GM21390 (cell line): ENCODE measurements at regions not wholly inside any gene's neighbourhood (a gene's known extent, or its start where the extent isn't known, plus 50 kb on each side); places are given as distances from the start of the nearest gene placed in this dataset.
"Not testable (repeated sequence)": the region's sequence is repeated elsewhere in the genome, so short reads cannot be mapped to it uniquely, and the experiment has no call there.

Experiments used
- ATAC-seq: cut with Tn5 transposase; IDR thresholded peaks from one replicate; pipeline ENCODE4 v1.9.1; 2021; ENCODE audit not compliant: unreplicated experiment

DNA sequence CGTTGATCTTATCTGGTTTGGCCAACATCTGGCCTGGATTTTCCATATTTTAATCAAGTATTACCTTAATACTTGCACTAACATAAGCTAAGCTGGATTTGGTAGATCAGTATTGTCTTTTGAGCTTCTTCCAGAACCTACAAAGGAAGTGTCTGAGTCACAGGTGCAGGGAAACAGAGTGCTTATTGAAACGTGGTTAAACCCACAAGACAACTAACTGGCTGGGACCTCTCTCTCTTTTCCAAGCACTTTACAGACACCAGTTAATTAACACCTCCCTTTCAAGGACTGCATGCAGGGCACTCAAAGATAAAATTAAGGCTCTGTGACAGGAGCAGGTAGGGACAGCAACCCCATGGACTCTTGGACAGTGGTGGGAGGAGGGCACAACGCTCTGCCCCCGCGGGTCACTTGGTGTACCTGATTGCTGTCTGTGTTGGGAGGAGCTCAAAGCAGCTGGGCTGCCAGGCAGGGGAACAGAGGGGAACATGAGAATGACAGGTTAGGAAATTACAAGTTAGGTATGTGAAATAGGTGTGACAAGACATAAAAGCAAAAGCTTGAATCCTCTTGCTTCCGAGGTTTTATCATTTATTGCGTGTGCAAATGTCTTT, 133.7 kb upstream of the MON1B start:
- no peak for ATAC-seq

DNA sequence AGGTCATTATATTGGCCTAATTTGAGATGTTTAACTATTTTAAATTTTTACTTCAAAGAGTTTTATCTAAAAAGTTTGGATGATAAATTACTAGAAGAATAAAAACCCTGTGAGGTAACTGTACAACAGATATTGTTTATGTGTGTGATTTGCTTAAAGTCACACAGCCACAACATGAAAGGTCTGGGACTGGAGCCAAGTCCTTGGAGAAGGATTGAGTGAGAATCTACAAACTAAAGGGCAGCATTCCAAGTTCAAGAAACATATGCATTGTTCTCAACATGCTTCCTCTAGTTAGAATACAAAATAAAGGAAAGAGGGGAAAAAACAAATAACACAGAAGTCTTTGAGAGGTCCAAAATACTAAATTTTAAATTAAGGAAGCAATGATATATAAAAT, 131.5 kb upstream of the MON1B start:
- no peak for ATAC-seq

DNA sequence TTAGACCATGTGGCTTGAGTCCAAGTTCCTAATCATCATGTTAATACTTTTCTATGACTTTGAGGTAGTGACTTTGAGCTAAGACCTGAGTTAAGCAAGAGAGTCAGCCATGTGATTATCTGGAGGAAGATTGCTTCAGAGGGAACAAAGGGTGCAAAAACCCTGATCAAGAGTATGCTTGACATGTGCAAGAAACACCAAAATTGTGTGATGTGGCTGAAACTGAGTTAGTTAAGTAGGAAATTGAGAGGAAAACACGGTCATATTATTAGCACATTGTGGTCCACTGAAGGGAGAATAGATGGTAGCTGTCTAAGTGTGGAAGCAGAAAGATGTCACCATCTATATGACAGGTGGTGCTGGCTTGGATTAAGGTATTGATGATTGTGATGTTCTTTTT, 130.4 kb upstream of the MON1B start:
- ATAC-seq, result no peak

DNA sequence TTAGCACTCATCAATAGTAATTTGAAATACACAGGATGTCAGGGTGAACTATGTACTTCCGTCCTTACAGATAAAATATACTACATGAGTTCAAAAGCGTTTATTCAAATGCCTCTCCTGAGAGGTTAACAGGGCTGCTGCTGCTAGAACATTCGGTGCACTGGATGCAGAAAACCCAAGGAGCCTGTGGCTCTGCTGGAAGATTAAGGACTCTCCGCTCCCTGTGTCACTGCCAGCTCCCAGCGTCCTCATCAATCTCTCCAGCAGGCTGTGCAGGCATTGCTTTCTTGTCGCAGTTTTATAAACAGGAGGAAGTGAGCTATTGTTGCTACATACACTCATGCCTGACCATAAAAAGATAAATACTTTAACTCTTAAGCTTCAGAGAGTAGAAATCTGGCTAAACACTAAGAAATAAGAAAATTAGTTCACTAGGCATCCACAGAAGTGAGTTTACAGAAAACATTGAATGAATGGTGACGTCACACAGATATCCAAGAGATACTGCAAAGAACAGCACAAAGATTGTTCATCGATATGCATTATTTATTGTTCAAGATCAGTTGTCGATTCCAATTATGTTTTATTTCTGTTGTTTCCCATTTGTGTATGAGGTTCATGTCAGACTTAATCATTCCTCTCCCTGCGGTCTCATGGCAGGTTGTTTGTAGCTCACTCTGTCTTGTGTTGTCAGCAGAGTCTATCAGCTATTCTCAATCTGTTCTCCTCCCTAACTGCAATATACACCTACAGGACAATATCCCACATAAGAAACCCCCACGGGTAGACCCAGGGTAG, 127.9 kb upstream of the MON1B start:
- ATAC-seq, result no peak

DNA sequence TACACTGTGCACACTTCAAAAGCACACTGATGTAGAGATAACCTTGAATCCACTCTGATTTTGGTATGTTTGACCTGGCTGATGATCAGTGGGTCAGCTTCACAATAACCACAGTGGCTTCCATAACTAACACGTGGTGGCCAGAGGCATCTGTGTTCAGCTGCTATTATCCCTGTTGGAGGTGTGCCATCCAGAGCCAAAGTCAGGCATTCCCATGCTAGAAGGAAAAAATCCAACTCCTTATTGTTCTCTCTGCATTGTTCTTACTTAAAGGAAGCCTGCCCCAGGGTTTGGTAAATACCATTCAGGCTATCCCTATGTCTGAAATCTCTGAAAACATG, 127.3 kb upstream of the MON1B start:
- ATAC-seq, result no peak

DNA sequence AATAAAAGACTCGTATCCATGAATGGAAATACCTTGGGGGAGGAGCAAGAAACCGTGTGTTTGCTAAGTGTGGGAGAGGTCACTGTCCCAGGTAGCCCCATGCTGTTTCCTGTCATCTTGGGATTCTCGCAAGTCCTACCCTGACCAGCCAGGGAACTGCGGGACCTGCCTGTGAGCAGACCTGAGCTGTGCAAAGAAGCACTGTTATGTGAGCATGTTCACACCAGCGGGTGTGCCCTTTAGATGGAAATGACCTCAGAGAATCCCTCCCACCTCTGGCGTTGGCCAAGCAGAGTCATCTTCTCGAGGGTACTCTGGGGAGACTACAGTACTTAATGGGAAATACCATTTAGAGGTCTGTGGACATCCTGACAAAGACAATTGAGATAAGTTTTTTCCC, 127.0 kb upstream of the MON1B start:
- ATAC-seq, result no peak

DNA sequence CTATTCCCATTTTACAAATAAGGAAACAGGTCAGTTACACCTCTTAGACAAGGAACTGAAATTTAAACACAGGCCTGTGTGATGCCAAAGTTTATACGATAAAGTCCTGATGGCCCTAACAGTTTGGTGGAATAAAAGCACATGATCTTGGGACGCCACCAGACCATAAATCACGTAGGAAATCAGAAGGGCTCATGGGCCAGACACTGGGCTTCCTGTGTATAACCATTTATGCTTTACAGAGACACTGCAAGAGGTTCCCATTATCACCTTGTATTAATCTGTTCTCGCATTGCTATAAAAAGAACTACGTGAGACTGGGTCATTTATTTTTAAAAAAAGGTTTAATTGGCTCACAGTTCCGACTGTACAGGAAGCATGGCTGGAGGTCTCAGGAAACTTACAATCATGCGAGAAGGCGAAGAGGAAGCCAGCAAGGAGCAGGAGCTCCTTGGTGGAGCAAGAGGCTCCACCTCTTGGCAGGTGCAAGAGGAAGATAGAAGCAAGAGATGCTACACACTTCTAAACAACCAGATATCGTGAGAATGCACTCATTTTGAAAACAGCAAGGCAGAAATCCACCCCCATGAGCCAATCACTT, 124.0 kb upstream of the MON1B start:
- no peak for ATAC-seq

DNA sequence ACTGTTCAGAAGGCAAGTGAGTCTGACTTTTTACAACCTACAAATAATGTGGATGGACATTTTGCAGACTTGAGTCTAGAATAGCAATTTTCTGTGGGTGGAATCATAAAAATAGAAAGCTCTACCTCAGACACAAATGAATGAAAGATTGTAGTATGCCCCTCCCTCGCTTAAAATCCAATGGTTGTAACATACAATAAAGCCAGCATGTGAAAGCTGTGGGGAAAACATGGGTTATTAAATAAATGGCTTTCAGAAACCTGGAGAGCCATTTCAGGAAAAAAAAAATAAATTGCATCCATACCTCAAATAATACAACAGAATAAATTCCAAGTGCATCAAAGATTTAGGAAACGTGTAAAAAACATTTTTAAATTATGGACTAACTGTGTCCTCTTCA, 123.1 kb upstream of the MON1B start:
- no peak for ATAC-seq

DNA sequence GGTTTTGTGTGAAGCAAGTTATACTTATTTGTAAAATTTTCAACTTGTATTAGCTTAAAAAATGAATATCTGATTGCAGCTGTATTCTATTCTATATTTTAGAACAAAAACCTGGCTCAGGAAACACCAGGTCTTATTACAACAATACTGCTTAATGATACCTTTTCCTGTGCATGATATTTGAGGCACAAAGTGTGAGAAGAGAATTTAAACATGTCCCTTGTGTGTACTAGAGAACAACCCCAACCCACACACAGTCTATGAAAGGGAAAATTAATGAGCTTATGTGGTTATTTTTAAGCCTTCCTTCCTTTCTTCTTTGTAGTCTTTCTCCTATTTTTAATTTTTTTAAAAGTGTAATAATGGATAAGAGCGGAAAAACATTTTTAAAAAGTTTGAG, 122.6 kb upstream of the MON1B start:
- no peak for ATAC-seq

DNA sequence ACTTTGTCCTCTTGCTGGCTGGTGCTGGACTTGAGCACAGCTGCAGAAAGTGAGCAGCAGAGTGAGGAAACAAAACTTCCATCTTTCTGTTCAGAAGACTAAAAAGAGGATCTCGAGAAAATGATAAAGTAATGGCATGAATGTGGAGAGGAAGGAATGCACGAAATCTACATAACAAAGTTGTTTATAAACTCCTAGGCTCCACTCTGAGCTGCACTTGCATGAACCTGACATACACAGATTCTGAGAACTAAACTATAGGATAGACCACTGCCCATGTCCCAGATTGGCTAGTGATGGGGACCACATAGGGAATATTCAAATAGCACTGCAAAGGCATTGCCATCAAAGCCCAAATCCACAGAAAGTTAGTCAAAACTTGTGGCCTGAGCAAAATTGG, 121.1 kb upstream of the MON1B start:
- no peak for ATAC-seq

DNA sequence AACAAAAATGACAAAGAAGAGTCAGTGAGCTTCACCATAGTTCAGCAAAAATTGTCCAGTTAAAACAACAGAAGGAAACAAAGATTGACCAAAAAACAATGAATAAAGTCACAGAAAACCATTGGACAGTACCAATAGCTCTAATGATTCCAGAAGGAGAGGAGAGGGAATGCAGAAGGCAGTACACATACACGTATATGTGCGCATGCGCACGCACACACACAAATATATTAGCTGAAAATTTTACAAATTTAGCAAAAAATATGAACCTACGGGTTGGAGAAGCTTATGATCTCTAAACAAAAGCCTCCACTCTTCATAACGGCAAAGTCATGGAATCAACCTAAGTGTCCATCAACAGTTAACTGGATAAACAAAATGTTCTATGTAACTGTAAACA, 120.3 kb upstream of the MON1B start:
- no peak for ATAC-seq

DNA sequence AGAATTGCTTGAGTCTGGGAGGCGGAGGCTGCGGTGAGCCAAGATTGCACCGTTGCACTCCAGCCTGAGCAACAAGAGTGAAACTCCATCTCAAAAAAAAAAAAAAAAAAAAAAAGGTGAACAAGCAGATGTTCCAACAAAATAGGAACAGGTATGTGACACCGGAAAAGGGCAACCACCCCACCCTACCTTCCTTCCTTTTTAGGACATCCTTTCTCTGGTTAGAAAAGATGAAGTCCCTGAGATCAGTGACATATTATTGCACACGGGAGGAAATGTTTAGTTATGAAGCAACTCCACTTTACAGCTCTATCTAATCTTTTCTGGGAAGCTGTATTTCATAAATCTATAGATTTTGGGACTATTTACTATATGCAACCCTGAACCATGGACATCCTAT, 114.2 kb upstream of the MON1B start:
- no peak for ATAC-seq

DNA sequence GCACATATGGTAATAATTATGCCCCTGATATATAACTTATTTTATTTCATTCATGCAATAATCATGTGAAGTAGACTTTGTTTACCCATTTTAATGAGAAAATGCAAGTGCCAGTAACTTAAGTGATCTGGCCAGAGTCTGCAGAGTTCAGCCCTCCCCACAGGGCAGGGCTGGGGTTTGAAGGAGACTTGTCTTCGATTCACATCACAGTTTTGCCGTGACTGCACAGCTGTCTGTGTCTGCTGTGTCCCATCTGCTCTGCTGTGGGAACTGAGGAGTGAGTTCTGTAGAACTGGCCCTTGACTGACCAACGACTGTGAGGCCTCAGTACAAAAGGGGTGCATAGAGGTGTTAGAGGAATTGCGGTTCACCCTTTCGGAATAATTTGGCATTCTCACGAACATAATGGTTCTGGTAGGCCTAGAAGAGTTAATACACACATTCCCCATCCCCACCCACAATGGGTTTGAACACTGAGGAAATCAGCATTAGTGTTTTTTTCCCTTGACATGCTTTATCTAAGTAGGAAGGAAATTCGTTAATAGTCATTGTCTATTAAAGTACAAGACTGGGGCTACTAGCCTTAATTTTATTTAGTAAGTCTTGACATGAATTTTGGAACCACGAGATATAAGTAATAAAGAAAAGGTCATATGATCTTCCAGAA, 113.6 kb upstream of the MON1B start:
- ATAC-seq, result no peak

DNA sequence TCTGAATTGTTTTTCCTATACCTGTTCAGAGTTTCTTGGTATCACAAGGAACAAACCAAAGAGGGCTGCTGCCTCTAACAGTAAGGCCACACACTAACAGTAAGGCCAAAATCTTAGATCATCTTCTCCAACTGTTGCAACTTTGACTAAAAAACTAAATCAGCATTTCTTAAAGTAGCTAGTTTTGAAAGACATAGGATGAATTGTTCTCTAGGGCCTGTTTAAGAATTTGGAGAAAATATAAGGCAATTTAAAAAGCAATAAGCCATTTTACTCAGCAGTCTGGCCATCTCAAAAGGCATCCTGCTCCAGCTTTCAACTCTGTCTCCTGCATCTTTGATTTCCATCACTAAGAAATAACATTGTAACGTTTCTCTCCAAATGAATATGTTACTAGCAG, 105.0 kb upstream of the MON1B start:
- no peak for ATAC-seq

DNA sequence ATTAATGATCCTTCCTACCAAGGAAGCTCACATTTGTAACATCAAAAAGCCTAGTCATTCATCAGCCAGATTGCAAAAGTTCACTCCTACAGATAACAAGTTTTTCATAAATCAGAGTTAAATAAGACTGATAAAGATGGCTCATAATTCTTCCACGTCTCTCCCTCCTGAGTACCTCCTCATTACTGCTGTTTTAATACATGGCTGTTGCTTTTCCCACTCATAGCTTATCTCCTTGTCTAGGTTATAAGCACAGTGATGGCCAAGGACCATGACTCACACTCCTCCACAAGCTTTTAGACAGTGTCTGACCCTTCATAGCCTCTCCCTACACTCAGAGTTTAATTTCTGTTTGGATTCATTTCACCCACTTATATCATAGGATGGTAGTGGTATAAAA, 100.9 kb upstream of the MON1B start:
- no peak for ATAC-seq

DNA sequence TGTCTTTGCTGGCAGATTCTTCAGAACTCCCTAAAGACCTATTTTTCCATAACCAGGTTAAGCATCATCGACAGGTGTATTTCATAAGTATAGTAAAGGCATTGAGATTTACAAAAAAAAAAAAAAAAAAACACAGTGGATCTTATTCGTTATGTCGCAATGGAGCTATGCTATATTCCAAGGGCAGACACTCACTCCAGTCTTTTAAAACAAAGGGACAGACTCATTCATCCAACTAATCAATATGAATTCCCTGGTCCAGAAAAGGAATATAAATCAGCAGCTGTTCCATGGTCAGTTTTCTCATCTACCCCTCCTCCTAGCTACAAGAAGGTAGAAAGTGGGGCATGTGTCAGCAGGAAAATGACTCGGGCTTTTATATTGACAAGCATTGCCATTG, 97.7 kb upstream of the MON1B start:
- no peak for ATAC-seq

DNA sequence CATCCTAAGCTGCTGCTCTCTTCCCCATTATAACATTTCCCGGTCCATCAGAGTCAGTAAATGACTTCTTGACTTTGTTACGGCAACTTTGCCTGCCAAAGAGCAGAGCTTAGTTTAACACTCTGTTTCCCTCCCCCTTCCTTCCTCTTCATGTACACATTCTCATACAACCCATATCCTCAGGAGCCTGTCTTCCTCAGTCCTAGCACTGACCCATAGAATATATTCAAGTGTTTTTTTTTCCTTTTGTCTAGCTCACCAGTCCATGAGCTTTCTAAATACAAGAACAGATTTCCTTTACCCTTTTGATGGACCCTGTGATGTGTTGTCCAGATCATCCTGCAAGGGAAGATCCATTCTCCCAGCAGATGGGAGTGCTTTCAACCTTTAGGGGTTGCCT, 97.0 kb upstream of the MON1B start:
- no peak for ATAC-seq

DNA sequence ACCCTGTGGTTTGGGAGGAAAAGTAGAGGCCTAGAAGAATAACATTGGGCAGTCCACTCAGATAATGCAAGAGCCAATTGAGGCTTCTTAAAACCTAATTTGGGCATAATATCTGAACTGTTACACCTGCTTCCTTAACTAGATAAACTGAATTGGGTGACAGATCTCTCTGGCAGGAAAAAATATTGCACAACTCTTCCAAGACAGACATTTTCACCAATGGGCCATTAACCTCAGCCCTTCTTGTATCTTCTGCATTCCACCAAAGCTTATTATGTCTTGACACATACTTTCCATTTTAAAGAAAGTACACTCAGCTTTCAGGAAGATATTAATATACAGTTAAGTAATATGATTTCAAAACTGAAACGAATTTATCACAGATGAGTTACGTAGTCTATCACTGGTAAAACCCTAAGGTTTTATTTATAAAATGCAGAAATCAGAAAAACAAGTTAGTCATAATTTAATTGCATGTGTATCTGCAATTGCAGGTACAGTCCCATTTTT, 79.9 kb upstream of the MON1B start:
- ATAC-seq, result no peak

DNA sequence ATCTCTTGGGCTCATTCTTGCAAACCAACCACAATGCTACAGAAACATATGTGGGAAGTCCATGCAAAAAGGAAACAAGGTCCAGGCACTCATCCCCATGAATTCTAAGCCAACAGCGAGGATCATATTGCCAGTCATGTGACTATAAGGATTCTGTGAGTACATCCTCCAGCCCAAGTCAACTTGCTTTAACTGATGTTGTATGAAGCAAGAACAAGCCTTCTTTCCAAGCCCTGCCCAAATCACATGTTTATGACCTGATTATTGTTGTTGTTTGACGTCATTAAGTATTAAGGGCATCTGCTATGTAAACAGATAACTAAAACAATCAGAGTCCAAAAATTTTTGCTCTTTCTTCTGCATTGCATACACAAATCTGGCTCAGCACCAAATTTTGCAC, 78.2 kb upstream of the MON1B start:
- ATAC-seq, result no peak

DNA sequence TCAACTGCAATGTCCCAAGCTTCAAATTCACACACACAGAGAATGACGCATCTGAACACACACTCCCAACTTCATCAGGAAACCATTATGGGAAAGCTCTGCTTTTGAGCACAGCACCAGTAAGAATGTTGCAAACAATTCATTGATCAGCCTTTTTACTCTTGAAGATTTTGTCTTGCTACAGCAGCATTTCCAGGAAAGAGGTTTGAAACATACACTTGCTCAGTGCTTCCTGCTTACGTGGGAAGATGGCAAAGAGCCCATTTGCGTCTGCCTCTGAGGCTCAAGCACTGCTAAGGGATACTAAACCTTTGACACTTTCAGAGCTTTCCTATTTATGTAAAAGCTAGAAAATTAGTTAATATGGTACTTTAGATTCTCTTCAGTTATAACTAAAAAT, 77.2 kb upstream of the MON1B start:
- no peak for ATAC-seq

DNA sequence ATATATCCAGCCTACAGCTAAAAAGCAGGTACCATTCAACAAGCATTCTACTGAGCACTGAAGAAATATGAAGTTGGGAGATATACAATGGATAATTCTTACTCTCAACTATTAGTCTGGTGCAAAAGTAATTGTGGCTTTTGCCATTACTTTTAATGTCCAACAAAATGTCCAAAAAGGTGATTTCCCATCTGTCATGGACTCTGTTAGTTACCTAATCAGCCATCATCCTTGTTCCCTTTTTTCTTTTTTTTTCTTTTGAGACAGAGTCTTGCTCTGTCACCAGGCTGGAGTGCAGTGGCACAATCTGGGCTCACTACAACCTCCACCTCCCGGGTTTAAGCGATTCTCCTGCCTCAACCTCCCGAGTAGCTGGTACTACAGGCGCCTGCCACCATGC, 76.6 kb upstream of the MON1B start:
- ATAC-seq, result not testable (repeated sequence)

DNA sequence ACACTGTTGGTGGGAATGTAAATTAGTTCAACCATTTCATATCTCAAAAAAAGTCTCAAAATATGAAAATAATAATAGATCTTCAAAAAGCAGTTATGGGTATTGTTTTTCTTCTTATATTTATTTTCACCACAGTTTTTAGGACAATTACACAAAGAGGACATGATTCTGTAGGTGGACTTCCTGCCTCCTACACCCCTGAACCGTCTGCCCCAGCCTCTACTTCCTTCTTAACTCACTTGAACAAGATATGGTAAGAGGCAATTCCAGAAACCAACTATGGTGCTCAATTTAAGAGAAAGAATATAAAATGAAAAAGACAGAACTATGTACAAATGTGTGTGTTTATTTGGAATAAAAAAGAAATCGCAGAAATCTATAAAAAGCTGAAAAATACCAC, 74.1 kb upstream of the MON1B start:
- no peak for ATAC-seq
